ENCODE measurements at regions not wholly inside any gene's neighbourhood (a gene's known extent, or its start where the extent isn't known, plus 50 kb on each side); places are given as distances from the start of the nearest gene placed in this dataset.

DNA sequence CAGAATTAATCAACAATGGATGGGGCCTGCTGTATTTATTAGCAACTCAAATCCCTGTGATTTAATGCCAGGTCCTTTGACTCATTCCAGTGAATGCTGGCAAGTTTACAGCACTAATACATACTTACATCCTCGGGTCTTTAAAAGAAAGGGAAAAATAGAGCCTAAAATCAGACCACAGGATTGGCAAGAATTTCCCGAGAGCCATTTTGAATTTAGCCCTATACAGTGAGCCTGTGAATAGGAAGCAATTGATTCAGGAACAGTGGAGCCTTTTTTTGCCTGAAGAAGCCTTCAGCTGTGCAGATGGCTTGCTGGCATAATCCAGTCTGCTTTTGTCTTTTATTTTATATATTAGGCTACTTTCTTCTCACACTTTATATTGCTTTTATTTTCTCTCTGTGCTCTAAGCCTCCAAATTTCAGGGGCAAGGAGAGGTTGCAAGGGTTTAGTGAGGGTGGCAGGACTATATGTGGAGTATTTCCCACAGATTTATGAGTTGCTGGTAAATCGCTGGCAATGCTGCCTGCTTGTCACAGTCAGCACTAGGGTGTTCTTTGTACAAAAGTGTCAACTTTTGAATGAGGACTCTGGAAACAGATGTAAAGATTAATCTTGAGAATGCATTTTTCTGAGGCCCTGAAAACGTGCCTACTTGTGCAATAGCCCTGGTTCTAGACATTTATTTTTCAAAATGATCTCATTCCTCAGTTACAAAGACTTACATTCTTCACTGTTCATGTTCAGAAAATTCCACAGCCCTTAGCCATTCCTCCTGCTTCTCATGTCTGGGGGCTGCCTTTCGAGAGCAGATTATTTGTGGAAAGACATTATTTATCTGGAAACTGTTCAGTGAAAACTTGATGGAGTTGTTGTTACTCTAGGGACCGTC, 303.5 kb downstream of the SPRY1 start:
- Histone ChIP-seq H3K27ac (ENCODE audit: low read length in 2 of 2) (no peak overlapping the region), H3K4me3 (ENCODE audit: control extremely low read depth in 1 of 5, extremely low read depth in 1 of 5, insufficient read depth in 1 of 5, low read depth in 2 of 5, low read length in 4 of 5) (no peak overlapping the region), H3K4me2 (replicated peaks; ENCODE audit: low read depth, low read length, poor library complexity, severe bottlenecking) (no peak overlapping the region), H3K4me1 (ENCODE audit: control insufficient read depth in 2 of 2, insufficient read depth in 2 of 2, low read length in 2 of 2) (no peaks in the 10 kb centered on the region), H2AFZ (ENCODE audit: insufficient read depth, low read depth, low read length, poor library complexity, severe bottlenecking) (no peak overlapping the region), H3K79me2 (ENCODE audit: control insufficient read depth, insufficient read depth, low read length) (no peaks in the 10 kb centered on the region), H4K20me1 (ENCODE audit: control insufficient read depth, insufficient read depth, low read length, poor library complexity, severe bottlenecking) (no peaks in the 10 kb centered on the region), H3K36me3 (replicated peaks in 1 of 2; ENCODE audit: control extremely low read depth in 1 of 2, control insufficient read depth in 1 of 2, extremely low read depth in 1 of 2, insufficient read depth in 2 of 2, low read length in 1 of 2) (no peaks in the 10 kb centered on the region), H3K27me3 (replicated peaks in 1 of 4; ENCODE audit: control extremely low read depth in 1 of 4, control insufficient read depth in 3 of 4, insufficient read depth in 4 of 4, low read length in 3 of 4) (no peaks in the 10 kb centered on the region), H3K9ac (ENCODE audit: low read length) (no peak overlapping the region), H3K9me3 (ENCODE audit: control extremely low read depth in 1 of 3, control insufficient read depth in 2 of 3, insufficient read depth in 1 of 3, low read length in 2 of 3) (no peaks in the 10 kb centered on the region)
- DNase-seq (no peak), ATAC-seq (ENCODE audit: low read depth) (no peak)
- POLR2A ChIA-PET, result no interaction called here
- CTCF ChIA-PET, result no interaction called here
- no peaks in the 10 kb centered on the region for H3K9me3 Mint-ChIP-seq (ENCODE audit: insufficient read depth)
- H3K27me3 Mint-ChIP-seq, result peaks cover 3% of the 10 kb centered on the region
- WGBS (ENCODE audit: insufficient coverage), result 43% methylated on average over 2 of the region's 6 CpGs
- H3K4me1 Mint-ChIP-seq, result no peaks in the 10 kb centered on the region
- TF ChIP-seq, protein P1, sequence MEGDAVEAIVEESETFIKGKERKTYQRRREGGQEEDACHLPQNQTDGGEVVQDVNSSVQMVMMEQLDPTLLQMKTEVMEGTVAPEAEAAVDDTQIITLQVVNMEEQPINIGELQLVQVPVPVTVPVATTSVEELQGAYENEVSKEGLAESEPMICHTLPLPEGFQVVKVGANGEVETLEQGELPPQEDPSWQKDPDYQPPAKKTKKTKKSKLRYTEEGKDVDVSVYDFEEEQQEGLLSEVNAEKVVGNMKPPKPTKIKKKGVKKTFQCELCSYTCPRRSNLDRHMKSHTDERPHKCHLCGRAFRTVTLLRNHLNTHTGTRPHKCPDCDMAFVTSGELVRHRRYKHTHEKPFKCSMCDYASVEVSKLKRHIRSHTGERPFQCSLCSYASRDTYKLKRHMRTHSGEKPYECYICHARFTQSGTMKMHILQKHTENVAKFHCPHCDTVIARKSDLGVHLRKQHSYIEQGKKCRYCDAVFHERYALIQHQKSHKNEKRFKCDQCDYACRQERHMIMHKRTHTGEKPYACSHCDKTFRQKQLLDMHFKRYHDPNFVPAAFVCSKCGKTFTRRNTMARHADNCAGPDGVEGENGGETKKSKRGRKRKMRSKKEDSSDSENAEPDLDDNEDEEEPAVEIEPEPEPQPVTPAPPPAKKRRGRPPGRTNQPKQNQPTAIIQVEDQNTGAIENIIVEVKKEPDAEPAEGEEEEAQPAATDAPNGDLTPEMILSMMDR (IDR thresholded peaks at IDR 0.05), result no peak
- TF ChIP-seq EZH2 (IDR thresholded peaks at IDR 0.05; ENCODE audit: borderline replicate concordance, insufficient read depth, low read depth, low read length, poor library complexity, severe bottlenecking), result no peak
- H3K27ac Mint-ChIP-seq, result no peak overlapping the region
- intact Hi-C loops (cut with micrococcal nuclease), result no loop called here
- H3K4me3 Mint-ChIP-seq, result no peak overlapping the region

DNA sequence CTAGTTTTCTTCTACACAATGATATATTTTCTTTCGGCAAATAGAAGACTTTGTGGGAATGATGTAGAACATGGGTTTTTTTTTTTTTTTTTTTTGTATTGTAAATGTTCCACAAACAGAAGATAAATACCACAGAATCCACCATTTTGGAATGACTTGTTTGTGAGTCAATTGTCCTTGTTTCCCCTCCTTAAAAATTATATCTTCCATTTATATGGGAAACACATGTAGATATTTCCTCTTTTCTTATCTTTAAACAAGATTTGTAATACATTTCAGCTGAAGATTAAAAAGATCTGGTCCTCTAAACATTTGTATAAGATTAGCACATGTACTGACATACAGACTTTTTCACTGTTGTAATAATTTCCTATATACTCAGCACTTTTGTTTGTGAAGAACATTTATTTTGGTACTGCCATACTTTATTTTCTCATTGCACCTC, 304.6 kb downstream of the SPRY1 start:
- Histone ChIP-seq H2AFZ (ENCODE audit: insufficient read depth, low read depth, low read length, poor library complexity, severe bottlenecking) (no peak overlapping the region), H3K4me1 (ENCODE audit: control insufficient read depth in 2 of 2, insufficient read depth in 2 of 2, low read length in 2 of 2) (no peaks in the 10 kb centered on the region), H3K27ac (ENCODE audit: low read length in 2 of 2) (no peak overlapping the region), H3K27me3 (replicated peaks in 1 of 4; ENCODE audit: control extremely low read depth in 1 of 4, control insufficient read depth in 3 of 4, insufficient read depth in 4 of 4, low read length in 3 of 4) (no peaks in the 10 kb centered on the region), H3K36me3 (replicated peaks in 1 of 2; ENCODE audit: control extremely low read depth in 1 of 2, control insufficient read depth in 1 of 2, extremely low read depth in 1 of 2, insufficient read depth in 2 of 2, low read length in 1 of 2) (no peaks in the 10 kb centered on the region), H3K79me2 (ENCODE audit: control insufficient read depth, insufficient read depth, low read length) (no peaks in the 10 kb centered on the region), H3K4me3 (ENCODE audit: control extremely low read depth in 1 of 5, extremely low read depth in 1 of 5, insufficient read depth in 1 of 5, low read depth in 2 of 5, low read length in 4 of 5) (no peak overlapping the region), H4K20me1 (ENCODE audit: control insufficient read depth, insufficient read depth, low read length, poor library complexity, severe bottlenecking) (no peaks in the 10 kb centered on the region), H3K4me2 (replicated peaks; ENCODE audit: low read depth, low read length, poor library complexity, severe bottlenecking) (no peak overlapping the region), H3K9me3 (ENCODE audit: control extremely low read depth in 1 of 3, control insufficient read depth in 2 of 3, insufficient read depth in 1 of 3, low read length in 2 of 3) (no peaks in the 10 kb centered on the region), H3K9ac (ENCODE audit: low read length) (no peak overlapping the region)
- CTCF ChIA-PET, result no interaction called here
- ATAC-seq (ENCODE audit: low read depth) (no peak), DNase-seq (no peak)
- intact Hi-C loops (cut with micrococcal nuclease), result no loop called here
- Mint-ChIP-seq H3K4me3 (no peak overlapping the region), H3K27ac (no peak overlapping the region), H3K9me3 (ENCODE audit: insufficient read depth) (no peaks in the 10 kb centered on the region), H3K27me3 (peaks cover 3% of the 10 kb centered on the region), H3K4me1 (no peaks in the 10 kb centered on the region)
- POLR2A ChIA-PET, result no interaction called here
- TF ChIP-seq, protein P1 (IDR thresholded peaks at IDR 0.05), result no peak
- no peak for TF ChIP-seq EZH2 (IDR thresholded peaks at IDR 0.05; ENCODE audit: borderline replicate concordance, insufficient read depth, low read depth, low read length, poor library complexity, severe bottlenecking)
- WGBS (ENCODE audit: insufficient coverage), result no CpG with 5 or more reads among the region's 1 CpG

Data from B cell (primary cell).